Thyroid gland (tissue), 4 donors: ENCODE measurements at regions not wholly inside any gene's neighbourhood (a gene's known extent, or its start where the extent isn't known, plus 50 kb on each side); places are given as distances from the start of the nearest gene placed in this dataset.

Experiments used
- DNase-seq, 2 donors: peaks; one replicate each; pipeline ENCODE4 v3.0.0-alpha.2; 2019
- H3K27ac ChIP-seq, 3 donors: fragments of 200-600 bp; sonication (generic); 1 replicate in 2 of 3; 2 replicates in 1 of 3; pipeline ENCODE4 v1.5.1; 2016 to 2019; ENCODE audit warnings: mild to moderate bottlenecking in 1 of 3, moderate library complexity in 1 of 3
- H3K27me3 ChIP-seq: fragments of 200-600 bp; sonication (generic); one replicate; pipeline ENCODE4 v1.5.1; 2019
- H3K36me3 ChIP-seq, 2 donors: fragments of 200-600 bp; sonication (generic); one replicate each; pipeline ENCODE4 v1.5.1; 2016 to 2019
- H3K4me1 ChIP-seq, 2 donors: fragments of 200-600 bp; sonication (generic); one replicate each; pipeline ENCODE4 v1.5.1; 2017 to 2019
- H3K4me3 ChIP-seq, 3 donors: fragments of 200-600 bp; sonication (generic); replicated peaks in 1 of 3; 1 replicate in 2 of 3; 2 replicates in 1 of 3; pipeline ENCODE4 v1.5.1; 2016; ENCODE audit warnings: mild to moderate bottlenecking in 1 of 3
- H3K9me3 ChIP-seq: fragments of 200-600 bp; sonication (generic); one replicate; pipeline ENCODE4 v1.5.1; 2017
- POLR2A ChIP-seq, 2 donors: fragments of 450-650 bp; IDR thresholded peaks; one replicate each; pipeline ENCODE4 v1.6.1; 2017; ENCODE audit warnings: antibody characterized with exemption in 2 of 2, mild to moderate bottlenecking in 2 of 2, moderate library complexity in 1 of 2
- WGBS, 2 donors: methylation state at CpG; one replicate each; pipeline ENCODE4 v1.1.5; 2017; 5-methylcytosine and 5-hydroxymethylcytosine counted together
- intact Hi-C: fragments of 100-400 bp; cut with DNase I; formaldehyde crosslinking; loops from one replicate; pipeline ENCODE4 v1.15.1; 2023
- TF ChIP-seq, protein P1 (sequence below), 6 experiments: fragments of 200-600 bp in 3 of 6; fragments of 450-650 bp in 3 of 6; sonication (generic) in 3 of 6; IDR thresholded peaks; one replicate each; pipeline ENCODE4 v1.5.1; 2016 to 2019; ENCODE audit warnings: antibody characterized with exemption in 6 of 6, mild to moderate bottlenecking in 2 of 6, inconsistent platforms in 1 of 6, moderate library complexity in 1 of 6

DNA sequence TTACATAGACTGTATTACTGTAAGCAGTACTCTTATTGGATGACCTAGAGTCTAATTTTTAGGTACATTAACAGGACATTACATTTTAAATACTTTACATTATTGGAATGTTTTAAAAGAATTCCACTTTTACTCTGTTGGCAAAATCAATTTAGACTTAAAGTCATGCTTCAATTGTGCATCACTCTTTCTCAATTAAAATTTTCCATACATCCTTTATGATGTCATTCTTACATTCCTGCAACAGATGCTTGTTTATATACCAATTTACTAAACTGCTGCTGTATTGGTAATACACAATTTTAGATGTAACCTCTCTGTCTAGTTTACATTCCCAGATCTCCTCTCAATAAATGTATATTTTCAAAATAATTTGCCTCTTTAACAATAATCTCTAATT is 440.1 kb downstream of the ZEB2 start:
- intact Hi-C loops, result no loop called here

GRCh38 chr2:144078802-144079724 is 440.9 kb downstream of the ZEB2 start:
- H3K27me3 ChIP-seq, result no peaks in the 10 kb centered on the region
- TF ChIP-seq POLR2A (IDR thresholded peaks at IDR 0.05), result no peak
- TF ChIP-seq, protein P1, sequence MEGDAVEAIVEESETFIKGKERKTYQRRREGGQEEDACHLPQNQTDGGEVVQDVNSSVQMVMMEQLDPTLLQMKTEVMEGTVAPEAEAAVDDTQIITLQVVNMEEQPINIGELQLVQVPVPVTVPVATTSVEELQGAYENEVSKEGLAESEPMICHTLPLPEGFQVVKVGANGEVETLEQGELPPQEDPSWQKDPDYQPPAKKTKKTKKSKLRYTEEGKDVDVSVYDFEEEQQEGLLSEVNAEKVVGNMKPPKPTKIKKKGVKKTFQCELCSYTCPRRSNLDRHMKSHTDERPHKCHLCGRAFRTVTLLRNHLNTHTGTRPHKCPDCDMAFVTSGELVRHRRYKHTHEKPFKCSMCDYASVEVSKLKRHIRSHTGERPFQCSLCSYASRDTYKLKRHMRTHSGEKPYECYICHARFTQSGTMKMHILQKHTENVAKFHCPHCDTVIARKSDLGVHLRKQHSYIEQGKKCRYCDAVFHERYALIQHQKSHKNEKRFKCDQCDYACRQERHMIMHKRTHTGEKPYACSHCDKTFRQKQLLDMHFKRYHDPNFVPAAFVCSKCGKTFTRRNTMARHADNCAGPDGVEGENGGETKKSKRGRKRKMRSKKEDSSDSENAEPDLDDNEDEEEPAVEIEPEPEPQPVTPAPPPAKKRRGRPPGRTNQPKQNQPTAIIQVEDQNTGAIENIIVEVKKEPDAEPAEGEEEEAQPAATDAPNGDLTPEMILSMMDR (IDR thresholded peaks at IDR 0.05), result no peak
- 59 to 69% methylated on average over 3 of the region's 3 CpGs for WGBS, 2 donors
- no peak overlapping the region for H3K4me3 ChIP-seq
- no peaks in the 10 kb centered on the region for H3K9me3 ChIP-seq
- H3K27ac ChIP-seq, result no peak overlapping the region
- no peak for DNase-seq
- H3K36me3 ChIP-seq, result no peaks in the 10 kb centered on the region
- H3K4me1 ChIP-seq, result peaks cover 0 to 5% of the 10 kb centered on the region in 2 donors
- intact Hi-C loops, result no loop called here

More for the DNA sequence above, 440.1 kb downstream of the ZEB2 start:
- no peak overlapping the region for H3K4me3 ChIP-seq
- no peak overlapping the region for H3K27ac ChIP-seq
- TF ChIP-seq POLR2A (IDR thresholded peaks at IDR 0.05), result no peak
- TF ChIP-seq, protein P1 (IDR thresholded peaks at IDR 0.05), result no peak
- H3K27me3 ChIP-seq, result no peaks in the 10 kb centered on the region
- H3K9me3 ChIP-seq, result no peaks in the 10 kb centered on the region
- H3K36me3 ChIP-seq, result no peaks in the 10 kb centered on the region
- no peak for DNase-seq
- peaks cover 0 to 5% of the 10 kb centered on the region in 2 donors for H3K4me1 ChIP-seq

DNA sequence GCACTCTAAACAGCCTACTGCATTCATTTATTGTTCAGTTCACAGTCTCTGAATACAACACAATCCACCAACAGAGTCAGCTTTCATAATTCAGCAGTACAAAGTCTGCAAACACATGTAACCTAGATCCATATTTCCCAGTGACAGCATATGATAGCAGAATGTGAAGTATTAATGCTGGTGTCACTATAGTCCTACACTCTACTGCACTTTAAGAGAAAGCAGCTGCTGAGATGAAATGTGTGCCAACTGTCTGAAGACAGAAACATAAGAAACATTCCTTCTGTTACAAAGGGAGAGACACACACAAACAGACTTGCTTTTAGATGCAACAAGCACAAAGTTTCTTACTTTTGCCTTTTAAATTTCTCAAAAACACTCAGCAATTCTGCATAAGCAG is 441.8 kb downstream of the ZEB2 start:
- Histone ChIP-seq H3K36me3 (no peaks in the 10 kb centered on the region), H3K27ac (no peak overlapping the region), H3K9me3 (no peaks in the 10 kb centered on the region), H3K4me3 (no peak overlapping the region), H3K4me1 (peaks cover 0 to 5% of the 10 kb centered on the region in 2 donors), H3K27me3 (no peaks in the 10 kb centered on the region)
- intact Hi-C loops, result no loop called here
- no peak for TF ChIP-seq POLR2A (IDR thresholded peaks at IDR 0.05)
- TF ChIP-seq, protein P1 (IDR thresholded peaks at IDR 0.05), result no peak
- no peak for DNase-seq

DNA sequence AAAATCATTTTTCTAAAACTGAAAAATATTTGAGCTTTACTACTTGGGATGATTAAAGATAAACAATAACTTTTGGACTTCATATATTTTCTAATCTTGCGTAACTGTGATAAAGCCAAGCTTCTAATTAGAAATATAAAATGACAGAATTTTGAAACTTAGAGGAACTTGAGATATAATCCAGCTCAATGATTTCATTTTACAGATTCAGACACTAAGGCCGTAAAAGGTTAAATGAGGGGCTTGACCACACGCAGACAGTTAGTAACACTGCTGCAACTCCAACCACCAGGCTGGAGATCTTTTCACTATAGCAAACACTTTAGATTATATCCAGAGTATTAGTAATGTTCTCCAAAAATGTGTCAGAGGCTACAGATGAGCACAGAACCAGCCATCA is 445.5 kb downstream of the ZEB2 start:
- TF ChIP-seq POLR2A (IDR thresholded peaks at IDR 0.05), result no peak
- TF ChIP-seq, protein P1 (IDR thresholded peaks at IDR 0.05), result no peak
- no peaks in the 10 kb centered on the region for H3K27me3 ChIP-seq
- H3K27ac ChIP-seq, result no peak overlapping the region
- DNase-seq, result no peak
- WGBS, 2 donors, result 84 to 85% methylated on average over 3 of the region's 3 CpGs
- peaks cover 0 to 5% of the 10 kb centered on the region in 2 donors for H3K4me1 ChIP-seq
- intact Hi-C loops, result no loop called here
- H3K36me3 ChIP-seq, result no peaks in the 10 kb centered on the region
- H3K9me3 ChIP-seq, result no peaks in the 10 kb centered on the region
- no peak overlapping the region for H3K4me3 ChIP-seq

GRCh38 chr2:144071461-144071860 is 448.5 kb downstream of the ZEB2 start:
- no peaks in the 10 kb centered on the region for H3K9me3 ChIP-seq
- intact Hi-C loops, result no loop called here
- H3K27ac ChIP-seq, result no peak overlapping the region
- DNase-seq, result no peak
- no peaks in the 10 kb centered on the region for H3K4me1 ChIP-seq
- no peaks in the 10 kb centered on the region for H3K36me3 ChIP-seq
- no peak overlapping the region for H3K4me3 ChIP-seq
- TF ChIP-seq POLR2A (IDR thresholded peaks at IDR 0.05), result no peak
- TF ChIP-seq, protein P1 (IDR thresholded peaks at IDR 0.05), result no peak
- 77 to 80% methylated on average over 4 of the region's 4 CpGs for WGBS, 2 donors
- no peaks in the 10 kb centered on the region for H3K27me3 ChIP-seq
